ENCODE measurements at regions not wholly inside any gene's neighbourhood (a gene's known extent, or its start where the extent isn't known, plus 50 kb on each side); places are given as distances from the start of the nearest gene placed in this dataset.
A peak's percentile ranks its signal among the peaks of the same experiment; 100 is the strongest.

DNA sequence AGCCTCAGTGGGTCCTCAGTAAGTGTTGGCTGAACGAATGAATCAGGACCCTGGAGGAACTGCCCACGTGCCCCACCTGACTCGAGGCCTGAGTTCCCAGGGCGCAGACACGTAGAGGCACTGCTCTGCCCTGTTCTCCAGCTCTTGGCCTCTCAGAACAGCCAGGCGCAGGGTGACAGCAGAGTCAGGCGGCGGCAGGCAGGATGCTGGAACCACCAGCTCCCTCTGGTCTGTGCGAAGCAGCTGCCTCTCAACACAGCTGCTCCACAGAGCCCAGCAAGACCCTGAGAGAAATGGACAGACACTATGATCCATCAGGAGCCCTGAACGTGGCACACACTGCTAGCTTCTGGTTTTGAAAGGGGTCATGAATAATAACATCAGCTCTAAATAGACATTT, 53.1 kb upstream of the BCO1 start:
- DNase-seq (ENCODE audit: low spot score) = no peak

DNA sequence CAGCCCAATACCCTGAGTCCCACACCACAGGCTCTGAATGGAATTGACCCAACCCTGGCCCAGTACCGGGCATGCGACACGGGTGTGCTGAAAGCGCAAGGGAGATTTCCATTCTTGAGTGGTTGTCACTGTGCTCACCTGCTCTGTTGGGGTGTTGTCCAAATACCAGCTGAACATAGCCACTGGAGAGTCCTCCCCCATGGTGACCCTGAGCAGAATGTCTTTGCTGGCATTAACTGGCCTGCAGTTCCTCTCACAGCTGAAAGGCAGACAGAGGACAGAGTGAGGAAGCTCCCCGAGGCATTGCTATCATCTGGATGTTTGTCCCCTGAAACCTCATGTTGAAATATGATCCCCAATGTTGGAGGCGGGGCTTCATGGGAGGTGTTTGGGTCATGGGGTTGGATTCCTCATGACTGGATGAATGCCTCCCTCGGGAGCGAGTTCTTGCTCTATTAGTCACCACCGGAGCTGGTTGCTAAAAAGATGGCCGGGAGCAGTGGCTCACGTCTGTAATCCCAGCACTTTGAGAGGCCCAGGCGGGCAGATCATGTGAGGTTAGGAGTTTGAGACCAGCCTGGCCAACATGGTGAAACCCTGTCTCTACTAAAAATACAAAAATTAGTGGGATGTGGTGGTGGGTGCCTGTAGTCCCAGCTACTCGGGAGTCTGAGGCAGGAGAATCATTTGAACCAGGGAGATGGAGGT, 57.3 kb upstream of the BCO1 start:
- DNase-seq (ENCODE audit: low spot score) = peak; percentile 93

DNA sequence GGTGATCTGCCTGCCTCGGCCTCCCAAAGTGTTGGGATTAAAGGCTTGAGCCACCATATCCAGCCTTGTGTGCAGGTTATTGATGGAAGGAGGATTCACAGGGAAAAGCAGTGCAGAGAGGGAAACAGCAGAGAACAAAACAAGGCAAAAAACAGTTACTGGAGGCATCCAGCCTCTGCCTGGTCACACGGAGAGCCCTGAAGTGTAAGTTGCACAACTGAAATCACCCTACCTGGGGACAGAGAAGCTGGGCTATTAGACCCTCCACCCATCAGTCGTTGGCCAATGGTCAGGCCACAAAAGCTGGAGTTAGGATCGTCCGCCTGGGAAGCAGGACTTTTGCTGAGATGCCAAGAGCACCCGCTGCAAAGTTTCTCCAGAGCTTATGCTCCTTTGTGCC, 57.9 kb upstream of the BCO1 start:
- no peak for DNase-seq (ENCODE audit: low spot score)

DNA sequence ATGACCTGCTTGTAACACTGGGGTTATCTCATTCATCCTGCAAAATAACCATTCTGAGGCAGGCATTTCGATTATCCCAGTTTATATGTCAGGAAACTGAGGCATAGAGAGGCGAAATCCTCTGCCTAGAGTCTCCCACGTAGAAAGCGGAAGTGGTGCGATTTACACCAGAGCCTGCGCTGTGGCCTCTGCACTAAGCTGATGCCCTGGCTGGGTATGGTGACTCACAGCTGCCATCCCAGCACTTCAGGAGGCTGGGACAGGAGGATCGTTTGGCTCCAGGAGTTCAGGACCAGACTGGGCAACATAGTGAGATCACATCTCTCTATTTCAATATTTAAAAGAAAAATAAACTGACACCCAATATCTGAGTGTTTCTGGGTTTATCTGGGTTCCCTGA, 59.3 kb upstream of the BCO1 start:
- DNase-seq (ENCODE audit: low spot score) = no peak

DNA sequence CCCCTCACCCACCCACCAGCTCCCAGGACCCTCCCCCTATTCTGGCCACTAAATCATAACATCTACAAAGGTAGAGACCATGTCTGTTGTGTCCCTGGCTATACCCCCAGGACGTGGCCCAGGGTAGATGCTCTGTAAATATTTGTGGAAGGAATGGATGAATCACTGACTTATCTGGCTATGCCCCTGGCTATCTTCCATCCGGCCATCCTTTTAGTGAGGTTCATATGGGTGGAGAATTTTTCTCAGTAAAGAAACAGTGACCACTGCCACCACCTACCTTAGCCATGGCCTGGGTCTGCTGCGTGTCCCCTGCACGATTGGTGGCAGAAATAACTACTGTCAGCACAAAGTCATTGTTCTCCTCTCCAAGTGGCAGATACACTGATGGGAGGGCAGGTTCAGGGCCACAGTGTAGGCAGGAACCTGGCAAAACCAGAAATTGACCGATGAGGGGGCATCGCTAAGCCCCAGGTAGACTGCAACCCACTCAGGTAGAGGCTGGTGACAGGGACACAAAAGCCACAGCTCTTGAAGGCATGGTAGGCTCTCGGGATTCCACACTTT, 63.1 kb upstream of the BCO1 start:
- DNase-seq (ENCODE audit: low spot score) = peak; percentile 56

DNA sequence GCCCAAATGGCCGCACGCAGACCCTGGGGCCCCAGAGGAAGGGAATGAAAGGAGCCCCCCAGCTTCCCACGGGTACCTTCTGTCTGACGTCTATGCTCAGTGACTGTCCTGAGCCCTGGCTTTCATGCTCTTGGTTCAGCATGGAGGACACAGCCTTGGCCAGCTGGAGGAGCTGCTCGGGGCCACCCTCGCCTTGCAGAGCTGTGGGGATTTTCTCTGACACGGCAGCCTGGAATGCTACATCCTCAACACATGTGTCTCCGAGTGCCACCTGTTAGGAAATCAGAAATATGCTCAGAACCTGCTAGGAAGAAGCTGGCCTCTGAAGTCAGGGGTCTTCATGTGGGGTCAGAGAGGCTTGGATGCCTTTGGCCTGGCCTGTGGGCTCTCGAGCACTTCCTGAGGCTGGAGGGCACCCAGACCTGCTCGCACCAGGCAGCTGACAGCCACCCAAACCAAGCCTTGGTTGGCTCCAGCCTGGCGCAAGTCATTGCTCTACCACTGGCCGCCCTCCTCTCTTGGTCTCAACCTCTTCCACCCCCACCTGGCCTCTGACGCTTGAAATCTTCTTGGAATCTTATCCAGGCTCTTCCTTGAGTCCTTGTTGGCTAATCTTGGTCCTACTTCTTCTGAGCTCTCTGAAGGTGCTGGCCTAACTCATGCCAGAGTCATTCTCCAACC, 63.7 kb upstream of the BCO1 start:
- no peak for DNase-seq (ENCODE audit: low spot score)

DNA sequence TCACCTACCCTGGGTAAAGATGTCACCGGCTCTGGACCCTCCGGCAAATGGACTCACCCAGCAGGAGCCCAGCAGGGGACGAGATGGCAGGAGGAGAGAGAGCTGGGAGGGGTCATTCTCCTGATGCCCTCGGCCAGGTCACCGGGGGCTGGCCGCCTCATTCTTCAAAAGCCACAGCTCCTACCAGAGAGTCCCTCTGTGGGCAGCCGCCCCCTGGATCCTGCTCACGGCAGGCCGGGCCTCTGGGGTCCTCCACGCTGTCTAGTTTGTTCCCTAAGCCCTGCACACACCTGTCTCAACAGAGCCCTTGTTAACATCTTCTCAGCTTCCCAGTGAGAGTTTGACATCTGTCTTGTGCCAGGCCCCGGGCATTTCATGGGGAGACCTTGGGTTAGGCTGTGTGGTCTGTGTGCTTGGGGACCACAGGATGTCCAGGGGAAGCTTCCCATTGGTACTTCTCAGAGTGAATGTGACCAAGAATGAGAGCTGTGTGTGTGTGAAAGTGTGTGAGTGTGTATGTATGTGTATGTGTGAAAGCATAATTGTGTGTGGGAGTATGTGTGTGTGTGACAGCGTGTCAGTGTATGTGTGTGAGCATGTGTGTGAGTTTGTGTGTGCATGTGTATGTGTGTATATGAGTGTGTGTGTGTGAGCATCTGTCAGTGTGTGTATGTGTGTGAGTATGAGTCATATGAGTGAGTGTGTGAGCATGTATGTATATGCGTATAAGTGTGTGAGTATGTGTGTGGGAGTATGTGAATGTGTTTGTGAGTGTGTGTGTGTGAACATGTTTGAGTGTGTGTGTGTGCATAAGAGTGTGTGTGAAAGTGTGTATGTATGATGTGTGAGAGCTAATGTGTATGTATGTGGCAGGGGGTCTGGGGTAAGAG, 65.5 kb upstream of the BCO1 start:
- no peak for DNase-seq (ENCODE audit: low spot score)

DNA sequence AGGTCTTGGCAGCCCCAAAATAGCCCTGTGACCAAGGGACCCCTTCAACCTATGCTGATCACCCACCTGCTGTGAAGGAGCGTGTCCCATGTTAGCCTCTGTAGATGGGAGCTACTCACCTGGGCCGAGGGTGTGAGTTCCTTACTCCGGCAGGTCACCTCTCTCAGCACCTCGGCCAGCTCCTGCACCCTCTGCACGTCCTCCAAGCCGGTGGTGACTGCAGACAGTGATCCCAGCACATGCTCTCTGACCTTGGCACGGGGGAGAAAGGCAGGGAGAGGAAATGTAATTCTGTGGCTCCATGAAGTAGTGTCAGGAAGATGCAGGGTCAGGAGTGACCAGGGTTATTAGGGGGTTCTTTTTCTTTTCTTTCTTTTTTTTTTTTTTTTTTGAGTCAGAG, 67.7 kb upstream of the BCO1 start:
- DNase-seq (ENCODE audit: low spot score) = no peak

DNA sequence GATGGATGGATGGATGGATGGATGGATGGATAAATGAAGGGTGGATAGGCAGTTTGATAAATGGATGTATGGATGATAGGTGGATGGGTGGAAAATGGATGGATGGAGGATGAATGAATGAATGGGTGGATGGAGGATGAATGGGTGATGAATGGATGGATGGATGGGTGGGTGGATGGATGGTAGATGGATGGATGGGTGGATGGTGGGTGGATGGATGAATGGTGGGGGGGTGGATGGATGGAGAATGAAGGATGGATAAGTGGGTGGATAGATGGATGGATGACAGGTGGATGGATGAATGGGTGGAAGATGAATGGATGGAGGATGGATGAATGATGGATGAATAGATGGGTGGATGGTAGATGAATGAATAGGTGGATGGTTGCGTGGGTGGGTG, 70.1 kb upstream of the BCO1 start:
- DNase-seq (ENCODE audit: low spot score) = no peak

DNA sequence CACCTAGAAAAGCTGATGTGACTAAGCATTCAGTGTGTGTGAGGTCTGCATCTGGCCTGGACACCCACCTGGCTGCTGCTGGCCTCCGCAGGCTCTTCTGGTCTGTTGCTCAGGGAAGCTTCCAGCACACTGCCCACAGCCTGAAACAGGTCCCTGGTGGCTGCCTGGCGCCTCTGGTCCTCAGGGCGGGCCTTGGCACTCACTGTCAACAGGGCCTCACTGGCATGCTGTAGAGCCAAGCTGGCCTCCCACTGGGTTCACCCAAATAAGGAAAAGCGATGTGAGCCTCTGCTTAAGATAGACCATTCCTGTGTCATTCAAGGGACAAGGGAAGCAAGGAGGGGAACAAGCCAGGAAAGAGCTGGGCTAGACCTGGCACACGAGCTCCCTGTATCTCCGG, 70.6 kb upstream of the BCO1 start:
- DNase-seq (ENCODE audit: low spot score) = no peak

DNA sequence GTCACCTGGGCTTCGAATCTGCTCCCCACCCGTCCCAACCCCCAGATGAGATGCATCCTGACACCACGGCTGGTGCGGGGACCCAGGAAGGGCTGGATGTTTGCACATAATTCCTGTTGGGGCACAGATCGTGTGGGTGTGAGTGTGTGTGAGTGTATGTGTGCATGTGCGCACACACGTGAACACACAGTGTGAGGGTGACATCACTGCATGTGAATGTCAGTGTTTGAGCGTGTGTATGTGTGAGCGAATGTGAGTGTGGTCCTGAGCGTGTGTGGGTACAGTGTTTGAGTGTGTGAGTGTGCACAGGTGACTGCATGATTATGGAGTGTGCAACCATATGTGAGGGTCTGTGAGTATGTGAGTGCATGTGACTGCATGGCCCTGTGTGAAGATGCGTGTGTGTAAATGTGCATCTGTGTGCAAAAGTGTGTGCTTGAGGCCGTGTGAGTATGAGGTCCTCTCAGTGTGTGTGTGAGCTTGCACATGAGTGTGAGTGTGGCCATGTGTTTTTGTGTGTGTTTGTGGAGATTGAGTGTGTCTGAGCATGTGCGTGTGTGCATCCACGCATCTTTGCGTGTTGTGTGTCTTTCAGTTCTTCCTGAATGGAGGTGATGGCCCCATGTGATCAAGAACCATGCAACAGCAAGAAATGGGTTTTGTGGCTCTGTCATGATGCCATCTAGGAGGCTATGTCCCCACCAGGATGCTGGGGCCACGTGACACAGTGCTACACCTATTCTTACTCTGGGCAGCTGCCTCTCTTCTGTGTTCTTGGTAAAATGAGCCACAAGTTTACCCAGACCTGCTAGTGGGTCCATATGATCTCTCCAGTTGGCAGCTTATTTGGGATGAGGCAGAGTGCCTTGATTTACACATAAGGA, 70.5 kb upstream of the GCSH start:
- DNase-seq (ENCODE audit: low spot score) = no peak

DNA sequence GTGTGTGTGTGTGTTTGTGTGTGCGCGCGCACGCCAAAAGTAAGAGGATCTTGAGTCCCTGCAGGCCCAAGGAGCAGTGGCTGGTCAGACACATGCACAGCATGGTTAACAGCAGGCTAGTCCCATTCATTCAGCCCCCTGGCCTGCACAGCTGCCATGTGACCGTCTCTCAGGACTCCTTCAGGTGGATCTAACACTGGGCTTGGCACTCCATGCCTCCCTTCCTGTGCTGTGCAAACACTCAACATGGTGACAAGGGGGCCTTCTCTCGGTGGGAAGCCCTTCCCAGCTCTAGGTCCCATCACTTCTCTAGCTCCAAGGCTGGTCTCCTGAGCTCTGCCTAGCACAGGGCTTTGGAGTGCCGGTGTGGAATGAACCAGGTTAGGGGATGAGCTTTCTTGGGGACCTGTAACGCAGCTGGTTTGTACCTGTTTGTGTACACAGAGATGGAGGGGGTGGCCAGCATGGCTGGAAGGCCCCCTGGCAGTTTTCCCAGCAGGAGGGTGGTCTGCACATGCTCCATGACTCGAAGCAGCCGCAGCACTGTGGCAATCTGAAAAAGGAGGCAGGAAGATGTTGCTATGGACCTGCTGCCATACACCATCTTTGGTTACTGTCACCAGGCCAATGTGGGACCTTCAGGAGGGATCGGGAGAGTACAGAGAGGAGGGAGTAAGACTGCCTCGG, 69.4 kb upstream of the GCSH start:
- DNase-seq (ENCODE audit: low spot score) = no peak

DNA sequence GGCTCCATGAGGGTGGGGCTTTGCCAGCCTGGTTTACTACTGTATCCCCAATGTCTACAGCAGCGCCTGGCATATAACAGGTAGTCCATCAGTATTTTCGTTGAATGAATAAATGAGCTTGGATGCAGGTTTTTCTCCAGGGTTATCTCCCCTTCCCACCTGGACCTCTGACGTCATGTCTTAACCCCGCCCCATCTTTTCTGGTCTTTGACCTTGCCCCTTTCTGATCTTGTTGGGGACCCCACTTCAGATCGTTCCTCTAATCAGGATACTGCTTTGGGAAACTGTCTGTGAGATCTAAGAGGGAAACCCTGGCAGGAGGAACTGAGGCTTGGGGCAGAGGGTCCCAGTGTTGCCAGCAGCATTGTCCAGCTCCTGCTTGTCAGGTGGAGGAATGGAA, 68.8 kb upstream of the GCSH start:
- no peak for DNase-seq (ENCODE audit: low spot score)

DNA sequence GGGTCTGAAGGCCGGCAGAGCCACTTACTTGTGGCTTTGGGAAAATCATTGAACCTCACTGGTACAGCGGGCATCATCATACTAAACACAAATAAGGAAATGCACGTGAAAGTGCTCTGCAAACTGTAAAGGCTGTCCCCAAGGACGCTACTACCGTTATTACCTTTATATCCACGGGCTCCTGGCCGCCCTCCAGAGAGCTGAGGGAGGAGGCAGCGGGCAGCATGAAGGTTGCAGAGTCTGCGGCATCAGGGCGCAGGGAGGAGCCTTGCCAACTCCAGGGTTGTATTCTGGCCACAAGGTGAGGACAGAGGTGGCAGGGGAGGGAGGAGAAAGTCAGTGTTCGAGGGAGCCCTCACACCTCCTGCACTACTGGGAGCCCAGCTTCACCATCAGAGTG, 68.3 kb upstream of the GCSH start:
- DNase-seq (ENCODE audit: low spot score) = no peak

DNA sequence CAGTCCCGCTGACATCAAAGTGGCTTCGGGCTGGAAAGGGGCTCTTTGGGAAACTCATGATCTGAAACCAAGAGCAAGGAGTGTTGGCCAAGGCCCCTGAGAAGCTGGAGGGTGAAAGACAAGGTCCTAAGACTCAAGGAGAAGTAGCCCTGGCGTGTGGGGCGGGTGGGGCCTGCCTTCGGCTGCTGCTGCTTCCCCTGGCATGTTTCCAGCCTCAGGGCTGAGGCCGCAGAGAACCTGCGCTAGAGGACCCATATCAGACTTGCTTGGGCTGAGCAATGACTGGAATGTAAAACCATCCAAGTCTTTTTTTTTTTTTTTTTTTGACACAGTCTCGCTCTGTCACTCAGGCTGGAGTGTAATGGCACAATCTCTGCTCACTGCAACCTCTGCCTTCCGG, 67.5 kb upstream of the GCSH start:
- DNase-seq (ENCODE audit: low spot score) = no peak

DNA sequence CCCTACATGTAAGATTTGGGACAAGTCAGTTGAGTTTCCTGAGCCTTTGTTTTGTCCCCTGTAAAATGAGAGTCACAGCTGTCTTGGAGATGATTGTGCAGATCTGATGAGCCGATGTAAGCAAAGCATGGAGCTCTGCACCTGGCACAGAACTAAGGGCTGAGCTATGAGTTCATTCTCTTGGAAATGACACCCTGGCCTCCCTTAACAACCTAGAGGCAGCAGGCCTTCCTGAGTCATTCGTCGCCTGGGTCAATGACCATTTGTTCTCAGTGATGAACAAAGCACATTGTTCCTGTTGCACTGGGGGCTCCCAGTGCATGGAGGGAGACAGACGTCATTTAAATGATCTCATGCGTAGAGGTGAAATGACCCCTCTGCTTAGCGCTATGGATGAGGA, 62.8 kb upstream of the GCSH start:
- DNase-seq (ENCODE audit: low spot score) = no peak

DNA sequence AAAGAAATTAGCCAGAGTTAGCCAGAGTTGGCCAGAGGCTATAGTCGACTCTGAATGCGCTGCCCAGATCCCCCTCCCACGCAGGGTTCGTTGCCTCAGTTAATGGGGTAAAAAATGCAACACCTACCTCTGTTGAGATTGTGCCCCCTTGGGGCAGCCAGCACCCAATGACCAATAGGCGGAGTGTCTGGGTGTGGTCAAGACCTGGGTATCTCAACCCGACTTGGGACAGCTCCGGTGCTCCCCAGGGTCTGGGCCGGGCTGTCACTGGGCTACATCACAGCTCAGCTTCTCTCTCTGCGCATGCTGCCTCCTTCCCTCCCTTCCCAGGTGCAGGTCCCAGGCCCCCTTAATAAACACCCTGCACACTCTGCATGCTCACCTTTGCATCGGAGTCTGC, 59.6 kb upstream of the GCSH start:
- DNase-seq (ENCODE audit: low spot score) = no peak

DNA sequence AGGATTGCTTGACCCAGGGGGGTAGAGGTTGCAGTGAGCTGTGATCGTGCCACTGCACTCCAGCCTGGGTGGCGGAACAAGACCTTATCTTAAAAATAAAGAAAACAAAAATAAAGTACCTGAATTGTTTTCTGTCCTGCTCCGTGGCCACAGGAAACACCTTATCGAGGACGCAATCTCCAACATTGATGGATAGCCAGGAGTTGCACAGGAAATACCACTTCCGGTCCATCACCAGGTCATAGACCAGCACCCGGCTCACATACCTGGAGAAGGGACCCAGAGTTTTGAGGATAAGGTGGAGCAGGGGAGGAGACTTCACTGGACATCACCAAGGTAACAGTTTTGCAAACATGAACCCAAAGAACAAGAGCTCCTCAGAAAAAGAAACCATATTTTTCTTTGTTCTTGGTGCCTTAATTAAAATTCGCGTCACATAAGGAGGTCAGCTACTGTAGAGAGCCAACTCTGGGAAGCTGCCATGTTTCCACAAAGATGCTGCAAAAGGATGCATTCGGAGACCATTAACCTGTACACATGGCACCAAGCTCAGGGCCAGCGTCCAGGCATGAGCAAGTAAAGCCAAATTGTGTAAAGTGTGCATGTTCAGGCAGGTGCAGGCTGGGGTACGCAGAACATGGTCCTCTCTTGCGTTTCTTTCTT, 55.6 kb upstream of the GCSH start:
- DNase-seq (ENCODE audit: low spot score) = no peak

DNA sequence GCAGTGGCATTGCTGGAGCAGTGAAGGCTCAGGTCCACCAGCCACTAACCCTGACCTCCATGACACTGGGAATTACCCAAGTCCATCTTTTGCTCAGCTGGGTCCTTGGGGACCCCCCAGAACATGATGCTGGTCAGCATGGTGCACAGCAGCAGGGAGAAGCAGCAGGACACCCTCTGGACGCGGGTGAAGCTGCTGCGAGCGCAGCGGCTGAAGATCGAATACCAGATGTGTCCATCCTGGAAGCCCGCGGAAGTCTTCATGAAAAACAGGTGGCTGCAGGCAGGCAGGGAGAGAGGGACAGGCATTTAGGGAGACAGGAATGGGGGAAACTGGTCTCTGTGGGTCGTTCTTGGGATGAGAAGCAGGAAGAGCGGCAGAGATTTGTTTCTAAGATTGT, 53.4 kb upstream of the GCSH start:
- DNase-seq (ENCODE audit: low spot score) = no peak

DNA sequence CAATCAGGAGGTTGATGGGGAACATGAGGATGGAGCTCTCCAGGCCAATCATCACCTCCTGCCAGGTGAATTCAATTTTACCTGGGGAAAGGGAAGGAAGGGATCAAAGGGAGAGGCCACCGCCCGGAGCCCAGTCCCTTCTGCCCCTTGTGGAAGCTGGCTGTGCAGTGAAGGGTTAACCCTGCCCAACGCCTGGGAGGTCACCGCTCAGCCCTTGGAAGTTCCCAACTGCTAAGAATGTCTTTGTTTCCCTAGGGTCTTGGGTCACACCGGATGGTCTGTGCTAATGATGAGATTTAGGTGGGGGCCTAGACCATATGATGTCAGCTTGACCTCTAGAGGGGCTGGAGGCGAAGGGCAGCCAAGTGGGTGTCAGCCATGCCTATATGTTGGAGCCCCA, 52.1 kb upstream of the GCSH start:
- DNase-seq (ENCODE audit: low spot score) = no peak

Data from H4 (cell line).